GM18861 (cell line): ENCODE measurements at regions not wholly inside any gene's neighbourhood (a gene's known extent, or its start where the extent isn't known, plus 50 kb on each side); places are given as distances from the start of the nearest gene placed in this dataset.
"Not testable (repeated sequence)": the region's sequence is repeated elsewhere in the genome, so short reads cannot be mapped to it uniquely, and the experiment has no call there.

Experiments
- ATAC-seq: cut with Tn5 transposase; IDR thresholded peaks from one replicate; pipeline ENCODE4 v1.9.1; 2021; ENCODE audit not compliant: unreplicated experiment

DNA sequence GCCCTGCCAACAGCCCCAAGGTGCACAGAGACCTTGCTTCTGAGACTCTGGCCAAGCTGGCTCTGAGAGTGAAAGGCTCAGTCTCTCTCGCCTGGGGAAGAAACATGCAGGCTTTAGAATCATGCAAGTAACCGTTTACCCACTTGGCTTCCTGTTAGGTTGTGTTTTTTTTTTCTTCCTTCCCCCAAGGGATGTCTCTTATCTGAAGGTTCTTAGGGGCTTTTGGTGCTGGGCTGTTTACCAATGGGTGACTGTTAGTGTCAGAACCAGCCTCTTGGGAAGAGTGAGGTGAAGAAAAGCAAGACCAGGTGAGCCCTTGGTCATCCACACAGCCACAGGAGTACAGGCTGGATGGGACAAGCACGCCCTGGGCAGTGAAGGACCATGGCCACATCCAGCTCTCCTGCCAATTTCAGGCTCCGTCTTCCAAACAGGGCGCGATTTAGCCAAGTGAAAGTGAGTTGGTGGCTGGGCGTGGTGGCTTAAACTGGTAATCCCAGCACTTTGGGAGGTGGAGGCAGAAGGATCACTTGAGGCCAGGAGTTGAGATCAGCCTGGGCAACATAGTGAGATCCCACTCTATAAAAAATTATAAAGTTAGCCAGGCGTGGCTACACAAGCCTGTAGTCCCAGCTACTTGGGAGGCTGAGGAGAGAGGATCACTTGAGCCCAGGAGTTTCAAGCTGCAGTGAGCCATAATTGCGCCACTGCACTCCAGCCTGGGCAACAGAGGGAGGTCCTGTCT, 76.3 kb upstream of the CUX1 start:
- peak; percentile 53 for ATAC-seq

GRCh38 chr7:101743241-101743994, 74.0 kb upstream of the CUX1 start:
- ATAC-seq, result no peak

DNA sequence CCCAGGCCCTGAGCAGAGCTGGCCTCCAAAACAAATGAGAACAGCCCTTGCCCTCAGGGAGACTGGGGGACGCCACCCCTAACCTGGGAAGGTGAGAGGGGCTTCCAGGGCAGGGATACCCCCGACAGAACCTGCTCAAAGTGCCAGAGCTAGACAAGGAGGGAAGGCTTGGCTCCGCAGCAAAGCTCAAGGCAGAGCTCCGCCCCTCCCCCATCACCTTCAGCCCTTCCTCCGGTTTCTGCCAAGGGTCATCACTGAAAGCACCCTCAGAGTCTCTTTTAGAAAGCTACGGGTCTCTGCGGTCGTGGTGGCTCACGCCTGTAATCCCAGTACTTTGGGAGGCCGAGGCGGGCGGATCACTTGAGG, 73.4 kb upstream of the CUX1 start:
- no peak for ATAC-seq

DNA sequence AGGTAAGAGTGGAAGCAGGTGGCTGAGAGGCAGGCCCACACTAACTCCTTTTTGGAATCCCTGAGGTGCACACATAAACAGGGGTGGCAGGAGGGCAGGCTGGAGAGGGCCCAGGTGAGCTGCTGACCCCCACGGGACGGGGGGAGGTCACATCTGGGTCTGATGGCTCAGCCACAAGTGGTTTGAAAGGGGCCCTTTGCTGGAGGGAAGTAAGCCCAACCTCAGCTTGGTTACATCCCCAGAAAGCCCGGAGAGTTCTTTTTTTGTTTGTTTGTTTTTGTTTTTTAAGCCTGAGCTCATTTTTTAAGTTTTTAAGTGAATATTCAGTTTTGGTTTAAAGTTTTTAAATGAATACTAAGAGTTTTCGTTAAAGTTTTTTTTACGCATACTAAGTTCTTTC, 72.8 kb upstream of the CUX1 start:
- ATAC-seq, result no peak

DNA sequence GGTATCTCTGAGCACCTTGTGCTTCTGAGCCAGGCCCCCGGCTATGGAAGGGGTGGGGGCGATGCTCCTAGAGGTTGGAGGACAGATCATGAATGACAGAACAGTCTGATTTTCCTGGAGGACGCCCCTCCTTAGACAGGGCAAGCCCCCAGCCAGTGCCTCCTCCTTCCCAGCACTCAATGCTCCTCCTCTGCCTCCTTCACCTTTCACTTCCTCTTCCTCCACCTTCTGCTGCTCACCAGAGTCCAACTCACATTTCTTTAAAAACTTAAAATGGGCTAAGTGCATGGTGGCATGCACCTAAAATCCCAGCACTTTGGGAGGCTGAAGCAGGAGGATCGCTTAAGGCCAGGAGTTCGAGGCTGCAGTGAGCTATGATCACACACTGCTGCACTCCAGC, 71.1 kb upstream of the CUX1 start:
- ATAC-seq, result no peak

GRCh38 chr7:101747053-101747878, 70.2 kb upstream of the CUX1 start:
- no peak for ATAC-seq

DNA sequence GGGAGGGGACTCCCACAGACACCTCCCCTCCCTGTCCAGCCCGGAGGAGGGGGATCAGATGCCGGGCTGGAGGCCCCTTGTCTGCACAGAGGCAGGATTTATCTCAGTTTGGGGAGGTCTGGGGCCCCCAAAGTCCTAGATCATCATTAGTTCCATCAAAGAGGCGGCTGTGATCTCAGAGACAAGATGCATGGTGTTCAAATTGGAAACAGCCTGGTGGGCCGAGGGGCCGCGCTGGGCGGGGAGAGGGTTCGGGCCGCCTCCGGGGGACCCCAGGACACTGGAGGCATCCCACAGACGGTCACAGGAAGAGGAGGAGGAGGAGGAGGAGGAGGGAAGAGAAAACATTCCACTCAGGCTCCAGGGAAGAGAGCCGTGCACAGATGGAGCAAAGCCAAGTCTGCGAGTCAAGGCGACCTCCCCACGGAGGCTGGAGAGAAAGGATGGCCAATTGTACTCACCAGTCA, 69.5 kb upstream of the CUX1 start:
- no peak for ATAC-seq

DNA sequence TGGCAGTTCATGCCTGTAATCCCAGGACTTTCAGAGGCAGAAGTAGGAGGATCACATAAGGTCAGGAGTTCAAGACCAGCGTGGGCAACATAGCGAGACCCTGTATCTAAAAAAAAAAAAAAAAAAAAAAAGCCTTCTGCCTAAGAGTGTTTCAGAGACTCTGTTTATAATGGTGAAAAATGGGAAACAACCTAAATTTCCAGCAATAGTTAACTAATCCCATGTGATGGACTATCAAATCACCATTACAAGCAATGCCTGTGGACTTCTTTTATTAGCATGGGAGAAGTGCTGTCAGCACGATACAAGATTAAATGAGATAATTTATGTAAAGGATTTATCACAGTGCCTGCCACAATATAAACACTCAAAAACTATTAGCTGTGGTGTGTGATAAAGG, 67.5 kb upstream of the CUX1 start:
- no peak for ATAC-seq

DNA sequence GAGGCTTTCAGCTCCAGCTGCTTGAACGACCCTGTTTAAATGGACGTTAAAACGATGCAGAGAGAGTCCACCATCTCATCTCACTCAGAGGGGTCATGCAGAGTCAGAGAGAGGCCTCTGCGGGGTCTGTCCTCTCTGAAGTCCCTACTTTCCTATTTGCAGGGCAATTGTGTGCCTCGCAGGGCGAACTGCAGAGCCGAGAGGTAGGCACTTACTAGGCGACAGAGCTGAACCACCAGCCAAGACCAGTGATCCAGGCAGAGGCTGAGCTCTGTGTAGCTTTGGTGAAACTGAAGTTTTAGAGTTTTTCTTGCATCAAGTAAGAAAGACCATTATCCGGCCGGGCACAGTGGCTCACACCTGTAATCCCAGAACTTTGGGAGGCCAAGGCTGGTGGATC, 64.1 kb upstream of the CUX1 start:
- ATAC-seq, result no peak

DNA sequence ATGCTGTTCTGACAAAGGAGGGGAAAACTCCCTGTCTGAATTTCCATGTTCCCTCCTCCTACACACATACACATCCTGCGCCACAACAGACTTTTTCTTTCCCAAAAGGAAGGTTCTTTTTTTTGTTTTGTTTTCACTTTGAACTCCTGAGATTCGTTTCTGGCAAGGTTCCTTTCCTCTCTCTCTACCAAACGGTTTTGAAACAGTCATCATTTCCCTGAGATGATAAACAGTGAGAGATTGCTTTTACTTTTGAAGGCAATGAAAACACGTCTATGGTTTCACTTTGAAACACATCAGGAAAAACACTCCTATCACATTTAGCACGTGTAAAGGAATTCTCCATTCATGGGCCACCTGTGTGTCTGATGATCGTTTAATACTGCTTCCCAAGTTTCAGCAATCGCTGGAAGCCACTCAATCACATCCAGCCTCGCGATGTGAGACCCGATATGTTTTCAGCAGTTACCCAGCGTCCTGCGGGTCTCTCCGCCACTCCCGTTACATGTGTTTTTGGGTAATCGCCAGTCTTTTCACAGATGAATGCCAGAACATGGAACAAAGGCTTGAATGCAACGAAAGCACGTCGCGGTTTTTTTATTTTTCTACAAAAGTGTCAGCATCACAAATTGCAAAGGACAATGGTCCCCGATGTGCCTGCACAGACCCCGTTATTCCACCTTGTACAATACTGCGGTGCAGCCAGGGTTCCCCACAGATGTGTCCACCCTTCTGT, 62.8 kb upstream of the CUX1 start:
- no peak for ATAC-seq

GRCh38 chr7:101757879-101758278, 59.5 kb upstream of the CUX1 start:
- ATAC-seq, result no peak

GRCh38 chr7:101758519-101758918, 58.9 kb upstream of the CUX1 start:
- not testable (repeated sequence) for ATAC-seq

DNA sequence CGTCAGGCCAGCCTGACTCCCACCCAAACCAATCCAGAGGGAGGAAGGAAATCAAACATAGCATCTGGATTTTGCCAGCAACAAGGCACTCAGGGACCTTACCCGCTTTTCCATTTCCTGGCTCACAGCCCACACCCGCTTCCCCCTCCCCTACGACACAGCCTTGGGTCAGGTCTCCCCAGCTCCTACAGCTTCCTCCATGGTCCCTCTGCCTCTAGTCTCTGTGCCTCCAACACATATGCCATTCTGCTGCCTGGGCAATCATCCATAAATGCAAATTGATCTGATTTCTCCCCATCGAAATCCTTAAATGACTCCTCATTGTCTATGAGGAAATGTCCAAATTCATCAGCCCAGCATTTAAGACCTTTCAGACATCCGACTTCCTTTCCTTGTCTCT, 53.2 kb upstream of the CUX1 start:
- no peak for ATAC-seq

DNA sequence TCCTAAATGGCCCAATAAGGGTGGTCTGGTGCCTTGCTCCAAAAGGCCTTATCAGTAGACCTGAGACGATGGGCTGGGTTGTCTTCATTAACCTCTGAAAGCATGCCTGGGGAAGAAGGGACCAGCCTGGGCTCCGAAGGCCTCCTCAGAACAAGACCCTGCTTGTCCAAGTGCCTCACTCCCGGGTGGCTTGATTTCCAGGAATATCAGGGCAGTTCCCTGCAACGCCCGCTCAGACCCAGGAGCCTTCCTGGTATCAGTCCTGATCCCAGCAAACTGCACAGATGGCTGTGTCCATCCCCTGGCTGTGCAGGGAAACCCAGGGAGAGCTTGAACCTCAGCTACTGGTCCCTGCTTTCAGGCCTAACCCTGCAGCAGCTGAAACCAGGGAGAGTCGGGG, 49.9 kb upstream of the CUX1 start:
- no peak for ATAC-seq
